ENCODE measurements at regions not wholly inside any gene's neighbourhood (a gene's known extent, or its start where the extent isn't known, plus 50 kb on each side); places are given as distances from the start of the nearest gene placed in this dataset.

GRCh38 chr1:55938861-55939260 lies 640.5 kb downstream of the PLPP3 start:
- no TSS peak for BruUV-seq (replicated peaks)
- no peak for DNase-seq (ENCODE audit: low spot score)
- no peak overlapping the region for H3K4me2 ChIP-seq (ENCODE audit: low read length)
- no peak for TF ChIP-seq CTCF (conservative IDR thresholded peaks at IDR 0.05; ENCODE audit: low read length)
- TF ChIP-seq EZH2phosphoT487 (IDR thresholded peaks at IDR 0.05; ENCODE audit: borderline replicate concordance, low read depth, low read length): no peak
- H3K4me3 ChIP-seq (ENCODE audit: low read depth, low read length, poor library complexity, severe bottlenecking): no peak overlapping the region
- H3K9me3 ChIP-seq (ENCODE audit: low read length): no peaks in the 10 kb centered on the region
- no peaks in the 10 kb centered on the region for H3K36me3 ChIP-seq (ENCODE audit: insufficient read depth, low read length)
- no peaks in the 10 kb centered on the region for H4K20me1 ChIP-seq (ENCODE audit: insufficient read depth, low read length)
- ChIA-PET POLR2A (no interaction called here), CTCF (ENCODE audit: unreplicated experiment) (no interaction called here)
- H3K9me2 ChIP-seq (ENCODE audit: insufficient read depth, low read length): no peaks in the 10 kb centered on the region
- H2AFZ ChIP-seq (ENCODE audit: low read length): no peak overlapping the region
- H3K4me1 ChIP-seq (ENCODE audit: insufficient read depth, low read length, poor library complexity, severe bottlenecking): no peaks in the 10 kb centered on the region
- no peak overlapping the region for H3K27ac ChIP-seq (ENCODE audit: low read depth, low read length, poor library complexity, severe bottlenecking)
- no peaks in the 10 kb centered on the region for H3K79me2 ChIP-seq (ENCODE audit: insufficient read depth, low read depth, low read length)
- intact Hi-C loops (cut with micrococcal nuclease; ENCODE audit: unreplicated experiment): no loop called here

- intact Hi-C loops (cut with micrococcal nuclease; ENCODE audit: unreplicated experiment): no loop called here
- H3K4me3 ChIP-seq (ENCODE audit: low read depth, low read length, poor library complexity, severe bottlenecking): no peak overlapping the region
- H3K36me3 ChIP-seq (ENCODE audit: insufficient read depth, low read length): no peaks in the 10 kb centered on the region
- TF ChIP-seq CTCF (conservative IDR thresholded peaks at IDR 0.05; ENCODE audit: low read length): no peak
- TF ChIP-seq EZH2phosphoT487 (IDR thresholded peaks at IDR 0.05; ENCODE audit: borderline replicate concordance, low read depth, low read length): no peak
- no peaks in the 10 kb centered on the region for H3K4me1 ChIP-seq (ENCODE audit: insufficient read depth, low read length, poor library complexity, severe bottlenecking)
- no peaks in the 10 kb centered on the region for H3K9me3 ChIP-seq (ENCODE audit: low read length)
- H3K79me2 ChIP-seq (ENCODE audit: insufficient read depth, low read depth, low read length): no peaks in the 10 kb centered on the region
- no peak overlapping the region for H3K4me2 ChIP-seq (ENCODE audit: low read length)
- no peak for DNase-seq (ENCODE audit: low spot score)
- ChIA-PET POLR2A (no interaction called here), CTCF (ENCODE audit: unreplicated experiment) (no interaction called here)
- H3K27ac ChIP-seq (ENCODE audit: low read depth, low read length, poor library complexity, severe bottlenecking): no peak overlapping the region
- H4K20me1 ChIP-seq (ENCODE audit: insufficient read depth, low read length): no peaks in the 10 kb centered on the region
- no TSS peak for BruUV-seq (replicated peaks)
- H2AFZ ChIP-seq (ENCODE audit: low read length): no peak overlapping the region
- H3K9me2 ChIP-seq (ENCODE audit: insufficient read depth, low read length): no peaks in the 10 kb centered on the region
Observed at GRCh38 chr1:55938376-55938850, 641.0 kb downstream of the PLPP3 start.

- BruUV-seq (replicated peaks): no TSS peak
- Histone ChIP-seq H3K9me3 (ENCODE audit: low read length) (no peaks in the 10 kb centered on the region), H3K9me2 (ENCODE audit: insufficient read depth, low read length) (no peaks in the 10 kb centered on the region), H3K4me1 (ENCODE audit: insufficient read depth, low read length, poor library complexity, severe bottlenecking) (no peaks in the 10 kb centered on the region), H3K4me3 (ENCODE audit: low read depth, low read length, poor library complexity, severe bottlenecking) (no peak overlapping the region), H3K79me2 (ENCODE audit: insufficient read depth, low read depth, low read length) (no peaks in the 10 kb centered on the region), H3K36me3 (ENCODE audit: insufficient read depth, low read length) (no peaks in the 10 kb centered on the region), H2AFZ (ENCODE audit: low read length) (no peak overlapping the region), H3K4me2 (ENCODE audit: low read length) (no peak overlapping the region), H4K20me1 (ENCODE audit: insufficient read depth, low read length) (no peaks in the 10 kb centered on the region), H3K27ac (ENCODE audit: low read depth, low read length, poor library complexity, severe bottlenecking) (no peak overlapping the region)
- POLR2A ChIA-PET: no interaction called here
- no peak for DNase-seq (ENCODE audit: low spot score)
- no peak for TF ChIP-seq EZH2phosphoT487 (IDR thresholded peaks at IDR 0.05; ENCODE audit: borderline replicate concordance, low read depth, low read length)
- TF ChIP-seq CTCF (conservative IDR thresholded peaks at IDR 0.05; ENCODE audit: low read length): no peak
- CTCF ChIA-PET (ENCODE audit: unreplicated experiment): no interaction called here
- intact Hi-C loops (cut with micrococcal nuclease; ENCODE audit: unreplicated experiment): no loop called here
Observed at GRCh38 chr1:55937840-55938375, 641.5 kb downstream of the PLPP3 start.
